OCI-LY1 (cell line): ENCODE measurements at regions not wholly inside any gene's neighbourhood (a gene's known extent, or its start where the extent isn't known, plus 50 kb on each side); places are given as distances from the start of the nearest gene placed in this dataset.

ENCODE experiments used
- H2AFZ ChIP-seq: fragments of 200-600 bp; sonication (generic), shearing (Covaris generic); 2 replicates; pipeline ENCODE4 v1.6.0; 2014; ENCODE audit warnings: antibody characterized with exemption, mild to moderate bottlenecking, low read length
- H3F3A ChIP-seq: fragments of 200-600 bp; sonication (generic), shearing (Covaris generic); 2 replicates; pipeline ENCODE4 v1.6.0; 2014; ENCODE audit warnings: mild to moderate bottlenecking, antibody characterized with exemption, low read length, moderate library complexity; ENCODE audit not compliant: insufficient read depth
- H3K27ac ChIP-seq: fragments of 200-600 bp; sonication (generic); 2 replicates; pipeline ENCODE4 v1.5.1; 2014; ENCODE audit warnings: low read length, mixed run types, mild to moderate bottlenecking, low read depth; ENCODE audit not compliant: poor library complexity, severe bottlenecking
- H3K27me3 ChIP-seq: fragments of 200-600 bp; sonication (generic); 2 replicates; pipeline ENCODE4 v1.6.0; 2014; ENCODE audit warnings: antibody characterized with exemption, mild to moderate bottlenecking, low read length, moderate library complexity; ENCODE audit not compliant: insufficient read depth
- H3K36me3 ChIP-seq: fragments of 200-600 bp; sonication (generic); 2 replicates; pipeline ENCODE4 v1.6.1; 2014; ENCODE audit warnings: mild to moderate bottlenecking, antibody characterized with exemption, low read length, moderate library complexity, mixed read lengths; ENCODE audit not compliant: insufficient read depth
- H3K4me1 ChIP-seq: fragments of 200-600 bp; sonication (generic); 2 replicates; pipeline ENCODE4 v1.5.1; 2014; ENCODE audit warnings: mild to moderate bottlenecking, low read length, moderate library complexity; ENCODE audit not compliant: insufficient read depth, severe bottlenecking
- H3K4me2 ChIP-seq: fragments of 200-600 bp; sonication (generic), shearing (Covaris generic); 2 replicates; pipeline ENCODE4 v1.6.1; 2014; ENCODE audit warnings: low read length
- H3K4me3 ChIP-seq: fragments of 200-600 bp; sonication (generic); 2 replicates; pipeline ENCODE4 v1.5.1; 2014; ENCODE audit warnings: low read length, low read depth, mild to moderate bottlenecking, mixed read lengths; ENCODE audit not compliant: poor library complexity, severe bottlenecking
- H3K79me2 ChIP-seq: fragments of 200-600 bp; shearing (Covaris generic); 2 replicates; pipeline ENCODE4 v1.6.1; 2016; ENCODE audit warnings: mixed run types, low read length, mixed read lengths; ENCODE audit not compliant: insufficient read depth
- H3K9ac ChIP-seq: fragments of 200-600 bp; sonication (generic), shearing (Covaris generic); 2 replicates; pipeline ENCODE4 v1.6.1; 2014; ENCODE audit warnings: mild to moderate bottlenecking, low read length, mixed read lengths
- H3K9me2 ChIP-seq: fragments of 200-600 bp; sonication (generic), shearing (Covaris generic); 2 replicates; pipeline ENCODE4 v1.6.1; 2014; ENCODE audit warnings: low read depth, mild to moderate bottlenecking, low read length, mixed read lengths
- H3K9me3 ChIP-seq: fragments of 200-600 bp; shearing (Covaris generic); 2 replicates; pipeline ENCODE4 v1.6.1; 2014; ENCODE audit warnings: low read length, mixed read lengths
- H4K20me1 ChIP-seq: fragments of 200-600 bp; sonication (generic), shearing (Covaris generic); 2 replicates; pipeline ENCODE4 v1.6.0; 2016; ENCODE audit warnings: mild to moderate bottlenecking, low read length; ENCODE audit not compliant: insufficient read depth
- EZH2 ChIP-seq: fragments of 200-600 bp; sonication (generic), shearing (Covaris generic); IDR thresholded peaks from 2 replicates; pipeline ENCODE4 v1.8.0; 2017; ENCODE audit warnings: borderline replicate concordance, mixed run types, mild to moderate bottlenecking, antibody characterized with exemption, low read length, moderate library complexity, mixed read lengths
- TF ChIP-seq, protein P1 (sequence below): fragments of 200-600 bp; sonication (generic), shearing (Covaris generic); IDR thresholded peaks from 2 replicates; pipeline ENCODE4 v1.5.1; 2017; ENCODE audit warnings: mild to moderate bottlenecking, antibody characterized with exemption, low read length, moderate library complexity, mixed read lengths

DNA sequence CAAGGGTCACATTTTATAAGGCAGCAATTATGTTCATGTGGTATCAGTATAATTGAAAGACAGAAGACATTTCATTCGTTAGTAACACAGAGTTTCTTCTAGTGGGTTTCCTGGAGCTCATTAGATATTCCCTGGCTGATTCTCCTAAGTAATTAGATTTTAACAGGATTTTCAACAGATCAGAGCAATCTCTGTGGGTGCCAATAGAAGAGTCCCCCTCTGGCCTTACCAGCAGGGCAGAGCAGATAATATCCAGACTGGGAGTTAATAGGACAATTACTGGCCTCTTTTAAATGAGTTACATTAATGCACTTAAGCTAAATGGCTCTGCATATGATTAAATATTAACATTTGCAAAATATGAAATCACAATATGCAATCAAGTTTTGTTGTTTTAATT lies 74.2 kb upstream of the FOXD3 start:
- no peak overlapping the region for H3K9ac ChIP-seq

DNA sequence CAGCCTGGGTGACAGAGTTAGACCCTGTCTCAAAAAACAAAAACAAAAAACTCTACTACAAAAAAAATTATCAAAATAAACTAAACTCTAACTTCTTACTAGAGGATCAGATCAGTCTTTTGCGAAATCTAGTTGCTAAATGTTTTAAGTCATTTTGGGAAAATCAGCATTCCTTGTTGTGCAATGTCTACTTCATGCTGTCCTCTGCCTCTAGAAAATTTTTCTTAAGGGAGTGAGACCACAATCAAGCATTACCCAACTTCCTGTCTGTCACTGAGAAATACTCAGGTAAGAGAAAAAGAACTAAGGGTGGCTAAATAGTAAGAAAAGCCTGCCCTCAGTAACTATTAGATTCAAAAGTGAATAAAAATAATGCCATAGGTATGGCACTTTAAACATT lies 67.2 kb upstream of the FOXD3 start:
- Histone ChIP-seq H3K9me3 (no peaks in the 10 kb centered on the region), H3K4me2 (no peak overlapping the region), H4K20me1 (no peaks in the 10 kb centered on the region), H3K36me3 (no peaks in the 10 kb centered on the region), H3F3A (no peaks in the 10 kb centered on the region), H3K4me1 (no peaks in the 10 kb centered on the region), H3K9me2 (no peaks in the 10 kb centered on the region), H3K9ac (no peak overlapping the region), H3K27me3 (no peaks in the 10 kb centered on the region), H3K27ac (no peak overlapping the region), H3K79me2 (no peaks in the 10 kb centered on the region), H3K4me3 (no peak overlapping the region), H2AFZ (no peak overlapping the region)
- no peak for TF ChIP-seq EZH2
- TF ChIP-seq, protein P1, sequence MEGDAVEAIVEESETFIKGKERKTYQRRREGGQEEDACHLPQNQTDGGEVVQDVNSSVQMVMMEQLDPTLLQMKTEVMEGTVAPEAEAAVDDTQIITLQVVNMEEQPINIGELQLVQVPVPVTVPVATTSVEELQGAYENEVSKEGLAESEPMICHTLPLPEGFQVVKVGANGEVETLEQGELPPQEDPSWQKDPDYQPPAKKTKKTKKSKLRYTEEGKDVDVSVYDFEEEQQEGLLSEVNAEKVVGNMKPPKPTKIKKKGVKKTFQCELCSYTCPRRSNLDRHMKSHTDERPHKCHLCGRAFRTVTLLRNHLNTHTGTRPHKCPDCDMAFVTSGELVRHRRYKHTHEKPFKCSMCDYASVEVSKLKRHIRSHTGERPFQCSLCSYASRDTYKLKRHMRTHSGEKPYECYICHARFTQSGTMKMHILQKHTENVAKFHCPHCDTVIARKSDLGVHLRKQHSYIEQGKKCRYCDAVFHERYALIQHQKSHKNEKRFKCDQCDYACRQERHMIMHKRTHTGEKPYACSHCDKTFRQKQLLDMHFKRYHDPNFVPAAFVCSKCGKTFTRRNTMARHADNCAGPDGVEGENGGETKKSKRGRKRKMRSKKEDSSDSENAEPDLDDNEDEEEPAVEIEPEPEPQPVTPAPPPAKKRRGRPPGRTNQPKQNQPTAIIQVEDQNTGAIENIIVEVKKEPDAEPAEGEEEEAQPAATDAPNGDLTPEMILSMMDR, result no peak

More for the DNA sequence above, 74.2 kb upstream of the FOXD3 start:
- Histone ChIP-seq H3F3A (no peaks in the 10 kb centered on the region), H2AFZ (no peak overlapping the region), H3K79me2 (no peaks in the 10 kb centered on the region), H3K4me3 (no peak overlapping the region), H3K9me2 (no peaks in the 10 kb centered on the region), H3K9me3 (0 out of 2 replicates have a peak, but pooled peaks cover 2% of the 10 kb centered on the region), H3K36me3 (no peaks in the 10 kb centered on the region), H3K27me3 (no peaks in the 10 kb centered on the region), H3K4me2 (no peak overlapping the region), H3K4me1 (no peaks in the 10 kb centered on the region), H4K20me1 (no peaks in the 10 kb centered on the region), H3K27ac (no peak overlapping the region)
- TF ChIP-seq, protein P1, result no peak
- no peak for TF ChIP-seq EZH2

DNA sequence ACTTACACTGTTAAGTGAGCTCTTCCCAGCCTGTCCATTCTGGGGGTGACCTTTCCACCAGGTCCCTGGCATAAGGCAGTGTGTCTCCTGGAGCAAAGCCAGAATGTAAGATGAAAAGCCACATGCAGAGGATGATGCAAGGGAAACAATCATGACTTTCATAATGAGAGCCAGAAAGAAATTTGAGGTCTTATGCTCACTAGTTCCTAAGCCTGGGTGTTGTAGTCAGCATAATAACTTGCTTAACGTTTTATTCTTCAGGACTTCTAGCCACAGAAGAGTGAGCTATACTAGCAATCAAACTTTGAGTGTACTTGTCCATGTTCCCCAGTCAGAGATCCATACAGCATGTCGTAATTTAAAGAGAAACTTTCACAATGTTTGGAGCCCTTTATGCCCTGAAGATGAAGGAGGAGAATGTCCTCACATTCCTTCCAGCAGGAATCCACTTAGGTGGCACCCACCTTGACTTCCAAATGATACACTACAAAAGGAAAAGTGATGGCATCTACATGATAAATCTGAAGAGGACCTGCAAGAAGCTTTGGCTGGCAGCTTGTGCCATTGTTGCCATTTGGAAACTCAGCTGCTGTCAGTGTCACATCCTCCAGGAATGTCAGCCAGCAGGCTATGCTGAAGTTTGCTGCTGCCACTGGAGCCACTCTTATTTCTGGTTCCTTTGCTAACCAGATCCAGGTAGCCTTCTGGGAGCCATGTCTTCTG lies 60.5 kb upstream of the FOXD3 start:
- no peak for TF ChIP-seq EZH2
- TF ChIP-seq, protein P1, result no peak
- Histone ChIP-seq H3K4me3 (no peak overlapping the region), H3K4me2 (no peak overlapping the region)

More for the DNA sequence above, 60.5 kb upstream of the FOXD3 start:
- Histone ChIP-seq H4K20me1 (no peaks in the 10 kb centered on the region), H3K4me1 (no peaks in the 10 kb centered on the region), H3K9me3 (no peaks in the 10 kb centered on the region), H3K27ac (no peak overlapping the region), H2AFZ (no peak overlapping the region), H3K9me2 (no peaks in the 10 kb centered on the region), H3K79me2 (no peaks in the 10 kb centered on the region), H3F3A (no peaks in the 10 kb centered on the region), H3K27me3 (no peaks in the 10 kb centered on the region), H3K9ac (no peak overlapping the region), H3K36me3 (no peaks in the 10 kb centered on the region)
